Hematopoietic multipotent progenitor cell (in vitro differentiated cells): ENCODE measurements at regions not wholly inside any gene's neighbourhood (a gene's known extent, or its start where the extent isn't known, plus 50 kb on each side); places are given as distances from the start of the nearest gene placed in this dataset.

ENCODE experiments used
- DNase-seq, 3 donors: peaks; one replicate each; pipeline ENCODE4 v3.0.0-alpha.2; 2011 to 2015; ENCODE audit warnings: low read depth in 2 of 3, low spot score in 2 of 3

GRCh38 chr17:77579131-77579530 lies 379.4 kb upstream of the TNRC6C start:
- no peak for DNase-seq

GRCh38 chr17:77579682-77580081 lies 378.8 kb upstream of the TNRC6C start:
- peak in 2 of 3 donors; percentile 71 to 87 for DNase-seq

- no peak for DNase-seq
Measured at GRCh38 chr17:77580531-77581270, 377.8 kb upstream of the TNRC6C start.

GRCh38 chr17:77581480-77581879 lies 377.0 kb upstream of the TNRC6C start:
- DNase-seq: no peak

GRCh38 chr17:77585142-77585860 lies 373.2 kb upstream of the TNRC6C start:
- DNase-seq: no peak

GRCh38 chr17:77590951-77591735 lies 367.4 kb upstream of the TNRC6C start:
- peak in 1 of 3 donors; percentile 42 for DNase-seq

GRCh38 chr17:77592106-77592865 lies 366.2 kb upstream of the TNRC6C start:
- DNase-seq: no peak

GRCh38 chr17:77593081-77593480 lies 365.4 kb upstream of the TNRC6C start:
- no peak for DNase-seq

GRCh38 chr17:77594416-77595209 lies 363.9 kb upstream of the TNRC6C start:
- no peak for DNase-seq

GRCh38 chr17:77596491-77597417 lies 361.7 kb upstream of the TNRC6C start:
- no peak for DNase-seq

- no peak for DNase-seq
Measured at GRCh38 chr17:77597418-77598240, 360.9 kb upstream of the TNRC6C start.

GRCh38 chr17:77598241-77598620 lies 360.3 kb upstream of the TNRC6C start:
- no peak for DNase-seq

- no peak for DNase-seq
Measured at GRCh38 chr17:77599699-77600098, 358.8 kb upstream of the TNRC6C start.

GRCh38 chr17:77600346-77600745 lies 358.2 kb upstream of the TNRC6C start:
- no peak for DNase-seq

GRCh38 chr17:77601054-77601979 lies 357.2 kb upstream of the TNRC6C start:
- peak in 1 of 3 donors; percentile 27 for DNase-seq

GRCh38 chr17:77602062-77602746 lies 356.3 kb upstream of the TNRC6C start:
- DNase-seq: no peak
